ENCODE measurements at regions not wholly inside any gene's neighbourhood (a gene's known extent, or its start where the extent isn't known, plus 50 kb on each side); places are given as distances from the start of the nearest gene placed in this dataset.
"Not testable (repeated sequence)": the region's sequence is repeated elsewhere in the genome, so short reads cannot be mapped to it uniquely, and the experiment has no call there.

DNA sequence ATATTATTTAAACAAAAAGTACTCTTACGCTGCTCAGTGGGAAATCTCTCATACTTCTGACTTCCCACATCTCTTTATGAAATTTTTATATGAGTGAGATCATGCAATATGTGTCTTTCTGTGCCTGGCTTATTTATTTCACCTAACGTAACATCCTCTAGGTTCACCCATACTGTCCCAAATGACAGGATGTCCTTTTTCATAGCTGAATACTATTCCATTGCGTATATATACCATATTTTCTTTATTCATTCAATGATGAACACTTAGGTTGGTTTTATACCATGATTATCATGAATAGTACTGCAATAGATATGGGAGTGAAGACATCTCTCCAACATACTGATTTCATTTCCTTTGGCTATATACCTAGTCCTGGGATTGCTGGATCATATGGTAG is 57.8 kb upstream of the TPP2 start:
- DNase-seq (ENCODE audit: low read depth in 1 of 2, low spot score in 1 of 2) = no peak
- no peaks in the 10 kb centered on the region for H3K36me3 ChIP-seq
- no peaks in the 10 kb centered on the region for H3K4me1 ChIP-seq (ENCODE audit: low read depth)
- no peaks in the 10 kb centered on the region for H3K9me3 ChIP-seq (ENCODE audit: low read depth)
- H3K27ac ChIP-seq = no peak overlapping the region
- TF ChIP-seq, protein P1, sequence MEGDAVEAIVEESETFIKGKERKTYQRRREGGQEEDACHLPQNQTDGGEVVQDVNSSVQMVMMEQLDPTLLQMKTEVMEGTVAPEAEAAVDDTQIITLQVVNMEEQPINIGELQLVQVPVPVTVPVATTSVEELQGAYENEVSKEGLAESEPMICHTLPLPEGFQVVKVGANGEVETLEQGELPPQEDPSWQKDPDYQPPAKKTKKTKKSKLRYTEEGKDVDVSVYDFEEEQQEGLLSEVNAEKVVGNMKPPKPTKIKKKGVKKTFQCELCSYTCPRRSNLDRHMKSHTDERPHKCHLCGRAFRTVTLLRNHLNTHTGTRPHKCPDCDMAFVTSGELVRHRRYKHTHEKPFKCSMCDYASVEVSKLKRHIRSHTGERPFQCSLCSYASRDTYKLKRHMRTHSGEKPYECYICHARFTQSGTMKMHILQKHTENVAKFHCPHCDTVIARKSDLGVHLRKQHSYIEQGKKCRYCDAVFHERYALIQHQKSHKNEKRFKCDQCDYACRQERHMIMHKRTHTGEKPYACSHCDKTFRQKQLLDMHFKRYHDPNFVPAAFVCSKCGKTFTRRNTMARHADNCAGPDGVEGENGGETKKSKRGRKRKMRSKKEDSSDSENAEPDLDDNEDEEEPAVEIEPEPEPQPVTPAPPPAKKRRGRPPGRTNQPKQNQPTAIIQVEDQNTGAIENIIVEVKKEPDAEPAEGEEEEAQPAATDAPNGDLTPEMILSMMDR (IDR thresholded peaks at IDR 0.05; ENCODE audit: low read depth, low read length) = no peak
- no peaks in the 10 kb centered on the region for H3K27me3 ChIP-seq
- H3K4me3 ChIP-seq = no peak overlapping the region

DNA sequence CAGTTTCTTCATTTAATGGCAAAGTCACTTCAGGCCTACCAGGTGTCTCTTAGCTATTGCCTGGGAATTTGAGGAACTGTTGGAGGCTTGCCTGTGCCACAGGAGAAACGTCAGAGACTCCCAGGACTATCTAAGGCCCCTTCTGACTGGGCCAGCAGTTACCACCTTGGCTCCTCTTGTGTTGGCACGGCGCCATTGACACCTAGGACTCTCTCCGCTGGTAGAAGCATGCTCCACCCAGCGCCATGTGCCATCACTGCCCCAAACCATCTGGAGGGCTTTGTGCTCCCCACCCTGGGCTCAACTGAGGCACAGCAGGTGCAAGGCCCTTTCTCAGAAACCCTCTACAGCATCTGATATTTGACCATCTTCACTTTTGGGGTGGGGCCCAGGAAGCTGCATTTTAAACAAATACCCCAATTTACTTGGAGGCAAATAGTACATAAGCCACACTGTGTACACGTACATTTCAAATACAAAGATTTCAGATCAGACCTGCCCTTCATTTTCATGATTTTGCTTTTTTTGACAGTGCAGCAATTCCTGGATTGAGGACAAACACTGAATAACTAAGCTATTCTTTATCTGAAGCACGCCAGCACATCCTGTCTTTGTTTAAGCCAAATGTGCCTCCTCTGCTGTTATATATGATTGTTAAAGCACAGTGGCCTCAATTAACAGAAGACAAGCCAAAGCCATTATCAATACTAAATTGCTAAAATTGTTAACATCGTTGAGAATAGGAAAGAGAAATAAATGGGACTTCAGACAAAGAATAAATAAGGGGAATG is 59.9 kb upstream of the TPP2 start:
- TF ChIP-seq, protein P1 (IDR thresholded peaks at IDR 0.05; ENCODE audit: low read depth, low read length) = no peak
- no peak overlapping the region for H3K4me3 ChIP-seq
- H3K9me3 ChIP-seq (ENCODE audit: low read depth) = no peaks in the 10 kb centered on the region
- no peak overlapping the region for H3K27ac ChIP-seq
- no peaks in the 10 kb centered on the region for H3K36me3 ChIP-seq
- no peaks in the 10 kb centered on the region for H3K27me3 ChIP-seq
- H3K4me1 ChIP-seq (ENCODE audit: low read depth) = no peaks in the 10 kb centered on the region
- DNase-seq (ENCODE audit: low read depth in 1 of 2, low spot score in 1 of 2) = no peak

DNA sequence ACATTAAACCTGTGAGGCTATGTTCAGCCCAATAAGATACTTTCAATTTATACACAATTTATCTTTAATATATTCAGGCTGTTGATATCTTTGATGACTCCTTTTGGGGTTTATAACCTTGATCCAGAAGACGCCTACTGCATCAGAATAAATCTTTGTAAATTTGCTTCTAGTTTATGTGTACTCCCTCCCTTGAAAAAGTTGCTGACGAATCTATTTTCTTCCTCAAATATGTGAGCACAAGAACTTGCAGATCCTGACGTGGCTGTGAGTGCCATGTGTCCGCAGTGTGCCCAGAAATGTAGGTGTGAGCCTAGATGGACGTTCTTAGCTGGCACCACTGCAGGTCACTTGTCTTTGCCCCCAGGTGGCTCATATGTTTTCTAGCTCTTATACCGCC is 60.6 kb upstream of the TPP2 start:
- TF ChIP-seq, protein P1 (IDR thresholded peaks at IDR 0.05; ENCODE audit: low read depth, low read length) = no peak
- H3K36me3 ChIP-seq = no peaks in the 10 kb centered on the region
- H3K4me1 ChIP-seq (ENCODE audit: low read depth) = no peaks in the 10 kb centered on the region
- no peaks in the 10 kb centered on the region for H3K27me3 ChIP-seq
- H3K9me3 ChIP-seq (ENCODE audit: low read depth) = no peaks in the 10 kb centered on the region
- DNase-seq (ENCODE audit: low read depth in 1 of 2, low spot score in 1 of 2) = no peak
- H3K4me3 ChIP-seq = no peak overlapping the region
- no peak overlapping the region for H3K27ac ChIP-seq

DNA sequence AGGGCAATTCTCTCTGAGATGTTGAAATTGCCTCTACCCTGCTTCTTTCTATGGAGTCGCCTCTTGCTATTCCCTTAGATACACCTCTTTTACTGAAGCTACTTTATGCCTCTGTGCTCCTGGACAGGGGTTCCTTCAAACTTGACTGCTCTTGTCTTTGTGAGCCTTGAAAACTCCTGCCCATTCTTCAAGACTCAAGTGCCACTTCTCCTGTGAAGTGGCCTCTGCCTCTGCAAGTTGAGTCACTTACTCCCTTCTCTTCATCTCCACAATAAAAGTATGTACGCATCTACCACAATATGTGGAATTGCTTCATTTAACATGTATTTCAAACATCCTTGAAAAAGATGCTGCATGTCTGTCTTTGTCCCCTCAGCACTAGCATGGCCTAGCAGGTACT is 66.0 kb upstream of the TPP2 start:
- Histone ChIP-seq H3K36me3 (no peaks in the 10 kb centered on the region), H3K27ac (no peak overlapping the region), H3K27me3 (no peaks in the 10 kb centered on the region), H3K4me1 (ENCODE audit: low read depth) (no peaks in the 10 kb centered on the region), H3K4me3 (no peak overlapping the region), H3K9me3 (ENCODE audit: low read depth) (no peaks in the 10 kb centered on the region)
- DNase-seq (ENCODE audit: low read depth in 1 of 2, low spot score in 1 of 2) = no peak
- TF ChIP-seq, protein P1 (IDR thresholded peaks at IDR 0.05; ENCODE audit: low read depth, low read length) = no peak

DNA sequence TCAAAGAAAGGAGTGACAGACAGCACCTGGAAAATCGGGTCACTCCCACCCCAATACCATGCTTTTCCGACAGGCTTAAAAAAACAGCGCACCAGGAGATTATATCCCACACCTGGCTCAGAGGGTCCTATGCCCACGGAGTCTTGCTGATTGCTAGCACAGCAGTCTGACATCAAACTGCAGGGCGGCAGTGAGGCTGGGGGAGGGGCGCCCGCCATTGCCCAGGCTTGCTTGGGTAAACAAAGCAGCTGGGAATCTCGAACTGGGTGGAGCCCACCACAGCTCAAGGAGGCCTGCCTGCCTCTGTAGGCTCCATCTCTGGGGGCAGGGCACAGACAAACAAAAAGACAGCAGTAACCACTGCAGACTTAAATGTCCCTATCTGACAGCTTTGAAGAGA is 74.5 kb upstream of the TPP2 start:
- not testable (repeated sequence) for H3K27ac ChIP-seq; DNase-seq (ENCODE audit: low read depth in 1 of 2, low spot score in 1 of 2); H3K27me3 ChIP-seq; H3K4me3 ChIP-seq; H3K9me3 ChIP-seq (ENCODE audit: low read depth); H3K36me3 ChIP-seq; H3K4me1 ChIP-seq (ENCODE audit: low read depth)

DNA sequence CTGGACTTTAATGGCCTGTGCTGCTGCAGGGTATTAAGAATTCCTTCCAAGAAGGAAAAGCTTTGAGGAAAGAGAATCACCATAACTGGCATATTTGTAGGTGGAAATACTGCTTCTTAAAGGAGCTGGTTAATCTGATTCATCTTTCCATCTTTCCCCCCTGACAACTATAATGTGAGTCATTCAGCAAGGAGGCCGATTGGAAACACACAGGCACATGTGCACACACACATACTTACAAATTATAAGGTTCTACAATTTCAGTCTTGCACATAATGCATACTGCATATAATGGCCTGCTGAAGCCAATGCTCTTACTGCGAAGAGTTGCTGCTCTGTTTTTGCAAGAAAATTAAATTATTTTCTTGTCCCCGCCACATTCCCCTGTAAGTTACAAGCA is 78.8 kb upstream of the TPP2 start:
- Histone ChIP-seq H3K4me1 (ENCODE audit: low read depth) (no peaks in the 10 kb centered on the region), H3K36me3 (no peaks in the 10 kb centered on the region), H3K27me3 (no peaks in the 10 kb centered on the region), H3K9me3 (ENCODE audit: low read depth) (no peaks in the 10 kb centered on the region), H3K27ac (no peak overlapping the region), H3K4me3 (no peak overlapping the region)
- TF ChIP-seq, protein P1 (IDR thresholded peaks at IDR 0.05; ENCODE audit: low read depth, low read length) = no peak
- DNase-seq (ENCODE audit: low read depth in 1 of 2, low spot score in 1 of 2) = no peak
